Uterus (tissue), 2 donors: ENCODE measurements at regions not wholly inside any gene's neighbourhood (a gene's known extent, or its start where the extent isn't known, plus 50 kb on each side); places are given as distances from the start of the nearest gene placed in this dataset.

Experiments used
- POLR2A ChIP-seq, 2 donors: fragments of 450-650 bp; IDR thresholded peaks; one replicate each; pipeline ENCODE4 v1.6.1; 2016; ENCODE audit warnings: antibody characterized with exemption in 2 of 2, mild to moderate bottlenecking in 1 of 2, moderate library complexity in 1 of 2
- TF ChIP-seq, protein P1 (sequence below), 4 experiments: fragments of 200-600 bp in 2 of 4; fragments of 450-650 bp in 2 of 4; sonication (generic) in 2 of 4; IDR thresholded peaks; one replicate each; pipeline ENCODE4 v1.5.1; 2016 to 2019; ENCODE audit warnings: antibody characterized with exemption in 4 of 4, mild to moderate bottlenecking in 2 of 4, moderate library complexity in 1 of 4

- TF ChIP-seq, protein P1, sequence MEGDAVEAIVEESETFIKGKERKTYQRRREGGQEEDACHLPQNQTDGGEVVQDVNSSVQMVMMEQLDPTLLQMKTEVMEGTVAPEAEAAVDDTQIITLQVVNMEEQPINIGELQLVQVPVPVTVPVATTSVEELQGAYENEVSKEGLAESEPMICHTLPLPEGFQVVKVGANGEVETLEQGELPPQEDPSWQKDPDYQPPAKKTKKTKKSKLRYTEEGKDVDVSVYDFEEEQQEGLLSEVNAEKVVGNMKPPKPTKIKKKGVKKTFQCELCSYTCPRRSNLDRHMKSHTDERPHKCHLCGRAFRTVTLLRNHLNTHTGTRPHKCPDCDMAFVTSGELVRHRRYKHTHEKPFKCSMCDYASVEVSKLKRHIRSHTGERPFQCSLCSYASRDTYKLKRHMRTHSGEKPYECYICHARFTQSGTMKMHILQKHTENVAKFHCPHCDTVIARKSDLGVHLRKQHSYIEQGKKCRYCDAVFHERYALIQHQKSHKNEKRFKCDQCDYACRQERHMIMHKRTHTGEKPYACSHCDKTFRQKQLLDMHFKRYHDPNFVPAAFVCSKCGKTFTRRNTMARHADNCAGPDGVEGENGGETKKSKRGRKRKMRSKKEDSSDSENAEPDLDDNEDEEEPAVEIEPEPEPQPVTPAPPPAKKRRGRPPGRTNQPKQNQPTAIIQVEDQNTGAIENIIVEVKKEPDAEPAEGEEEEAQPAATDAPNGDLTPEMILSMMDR (IDR thresholded peaks at IDR 0.05) = no peak
- TF ChIP-seq POLR2A (IDR thresholded peaks at IDR 0.05) = no peak
These were observed 168.6 kb downstream of the POSTN start for GRCh38 chr13:37429976-37430375.
